IPS-15b (cell line): ENCODE measurements at regions not wholly inside any gene's neighbourhood (a gene's known extent, or its start where the extent isn't known, plus 50 kb on each side); places are given as distances from the start of the nearest gene placed in this dataset.

Experiments
- H3K27me3 ChIP-seq: one replicate; pipeline ENCODE4 v1.6.1; 2013; ENCODE audit warnings: low read length; ENCODE audit not compliant: control insufficient read depth, insufficient read depth
- H3K36me3 ChIP-seq: one replicate; pipeline ENCODE4 v1.6.1; 2013; ENCODE audit warnings: low read length; ENCODE audit not compliant: control insufficient read depth, insufficient read depth
- H3K4me1 ChIP-seq: one replicate; pipeline ENCODE4 v1.6.1; 2013; ENCODE audit warnings: mild to moderate bottlenecking, low read length; ENCODE audit not compliant: control insufficient read depth, insufficient read depth
- H3K4me3 ChIP-seq: one replicate; pipeline ENCODE4 v1.5.1; 2013; ENCODE audit warnings: low read depth, low read length
- H3K9ac ChIP-seq: one replicate; pipeline ENCODE4 v1.6.1; 2013; ENCODE audit warnings: low read depth, mild to moderate bottlenecking, low read length
- H3K9me3 ChIP-seq: one replicate; pipeline ENCODE4 v1.6.1; 2013; ENCODE audit warnings: mild to moderate bottlenecking, low read length; ENCODE audit not compliant: control insufficient read depth, insufficient read depth

- Histone ChIP-seq H3K9me3 (no peaks in the 10 kb centered on the region), H3K4me3 (no peak overlapping the region), H3K27me3 (no peaks in the 10 kb centered on the region), H3K4me1 (no peaks in the 10 kb centered on the region), H3K9ac (no peak overlapping the region), H3K36me3 (no peaks in the 10 kb centered on the region)
These were observed 225.6 kb upstream of the MGMT start for GRCh38 chr10:129241461-129241860.

GRCh38 chr10:129244298-129244697, 222.7 kb upstream of the MGMT start:
- H3K9me3 ChIP-seq, result no peaks in the 10 kb centered on the region
- no peaks in the 10 kb centered on the region for H3K4me1 ChIP-seq
- no peaks in the 10 kb centered on the region for H3K27me3 ChIP-seq
- H3K36me3 ChIP-seq, result no peaks in the 10 kb centered on the region
- H3K4me3 ChIP-seq, result no peak overlapping the region
- H3K9ac ChIP-seq, result no peak overlapping the region

GRCh38 chr10:129244757-129245156, 222.3 kb upstream of the MGMT start:
- no peak overlapping the region for H3K4me3 ChIP-seq
- no peaks in the 10 kb centered on the region for H3K27me3 ChIP-seq
- H3K9me3 ChIP-seq, result no peaks in the 10 kb centered on the region
- no peaks in the 10 kb centered on the region for H3K4me1 ChIP-seq
- H3K36me3 ChIP-seq, result no peaks in the 10 kb centered on the region
- no peak overlapping the region for H3K9ac ChIP-seq

GRCh38 chr10:129253161-129253864, 213.7 kb upstream of the MGMT start:
- Histone ChIP-seq H3K36me3 (no peaks in the 10 kb centered on the region), H3K9me3 (no peaks in the 10 kb centered on the region), H3K4me1 (no peaks in the 10 kb centered on the region), H3K27me3 (no peaks in the 10 kb centered on the region), H3K9ac (no peak overlapping the region), H3K4me3 (no peak overlapping the region)

- H3K9me3 ChIP-seq, result no peaks in the 10 kb centered on the region
- no peaks in the 10 kb centered on the region for H3K27me3 ChIP-seq
- no peak overlapping the region for H3K4me3 ChIP-seq
- no peaks in the 10 kb centered on the region for H3K36me3 ChIP-seq
- no peaks in the 10 kb centered on the region for H3K4me1 ChIP-seq
- no peak overlapping the region for H3K9ac ChIP-seq
These were observed 213.2 kb upstream of the MGMT start for GRCh38 chr10:129253865-129254179.

- Histone ChIP-seq H3K4me3 (no peak overlapping the region), H3K27me3 (no peaks in the 10 kb centered on the region), H3K4me1 (no peaks in the 10 kb centered on the region), H3K36me3 (no peaks in the 10 kb centered on the region), H3K9me3 (no peaks in the 10 kb centered on the region), H3K9ac (no peak overlapping the region)
These were observed 208.6 kb upstream of the MGMT start for GRCh38 chr10:129258283-129258923.

GRCh38 chr10:129259128-129259815, 207.8 kb upstream of the MGMT start:
- H3K4me1 ChIP-seq, result no peaks in the 10 kb centered on the region
- H3K4me3 ChIP-seq, result no peak overlapping the region
- H3K9ac ChIP-seq, result no peak overlapping the region
- no peaks in the 10 kb centered on the region for H3K27me3 ChIP-seq
- no peaks in the 10 kb centered on the region for H3K9me3 ChIP-seq
- H3K36me3 ChIP-seq, result no peaks in the 10 kb centered on the region

GRCh38 chr10:129272176-129272575, 194.9 kb upstream of the MGMT start:
- H3K36me3 ChIP-seq, result no peaks in the 10 kb centered on the region
- H3K4me1 ChIP-seq, result peaks cover 3% of the 10 kb centered on the region
- H3K4me3 ChIP-seq, result no peak overlapping the region
- H3K9me3 ChIP-seq, result no peaks in the 10 kb centered on the region
- H3K9ac ChIP-seq, result no peak overlapping the region
- no peaks in the 10 kb centered on the region for H3K27me3 ChIP-seq

- no peaks in the 10 kb centered on the region for H3K36me3 ChIP-seq
These were observed 194.0 kb upstream of the MGMT start for GRCh38 chr10:129272866-129273650.

GRCh38 chr10:129273860-129274259, 193.2 kb upstream of the MGMT start:
- Histone ChIP-seq H3K4me1 (no peaks in the 10 kb centered on the region), H3K9ac (no peak overlapping the region), H3K9me3 (no peaks in the 10 kb centered on the region), H3K36me3 (no peaks in the 10 kb centered on the region), H3K4me3 (no peak overlapping the region), H3K27me3 (no peaks in the 10 kb centered on the region)

More at GRCh38 chr10:129272866-129273650, 194.0 kb upstream of the MGMT start:
- no peaks in the 10 kb centered on the region for H3K4me1 ChIP-seq
- H3K4me3 ChIP-seq, result no peak overlapping the region
- H3K27me3 ChIP-seq, result no peaks in the 10 kb centered on the region
- no peaks in the 10 kb centered on the region for H3K9me3 ChIP-seq
- no peak overlapping the region for H3K9ac ChIP-seq

GRCh38 chr10:129274748-129275474, 192.1 kb upstream of the MGMT start:
- Histone ChIP-seq H3K36me3 (no peaks in the 10 kb centered on the region), H3K27me3 (no peaks in the 10 kb centered on the region), H3K4me1 (no peaks in the 10 kb centered on the region), H3K4me3 (no peak overlapping the region), H3K9me3 (no peaks in the 10 kb centered on the region), H3K9ac (no peak overlapping the region)
